ENCODE measurements at regions not wholly inside any gene's neighbourhood (a gene's known extent, or its start where the extent isn't known, plus 50 kb on each side); places are given as distances from the start of the nearest gene placed in this dataset.

GRCh38 chr1:99490031-99490430 lies 155.9 kb upstream of the PALMD start (continued):
- TF ChIP-seq POU6F1 (CRISPR knock-in tag; IDR thresholded peaks at IDR 0.05; ENCODE audit: borderline replicate concordance, low read depth): no peak
- TF ChIP-seq ZFP30 (CRISPR knock-in tag; IDR thresholded peaks at IDR 0.05): no peak
- no peak for TF ChIP-seq BACH2 (CRISPR knock-in tag; IDR thresholded peaks at IDR 0.05; ENCODE audit: borderline replicate concordance)
- no peak for TF ChIP-seq ZNF565 (CRISPR knock-in tag; conservative IDR thresholded peaks at IDR 0.05; ENCODE audit: low read depth)
- no peak for TF ChIP-seq CSRNP3 (CRISPR knock-in tag; IDR thresholded peaks at IDR 0.05)
- no peak for TF ChIP-seq PATZ1 (CRISPR knock-in tag; IDR thresholded peaks at IDR 0.05; ENCODE audit: borderline replicate concordance)
- no peak for TF ChIP-seq SNAI2 (CRISPR knock-in tag; IDR thresholded peaks at IDR 0.05)
- no peak for TF ChIP-seq ARNTL (CRISPR knock-in tag; IDR thresholded peaks at IDR 0.05; ENCODE audit: borderline replicate concordance, low read depth)

- TF ChIP-seq CSDC2 (CRISPR knock-in tag; IDR thresholded peaks at IDR 0.05): no peak
- TF ChIP-seq GLIS3 (CRISPR knock-in tag; IDR thresholded peaks at IDR 0.05): no peak
- no peak for TF ChIP-seq CSRNP3 (CRISPR knock-in tag; IDR thresholded peaks at IDR 0.05)
- no peak for TF ChIP-seq OSR1 (CRISPR knock-in tag; IDR thresholded peaks at IDR 0.05)
- no peak for TF ChIP-seq TCF4 (CRISPR knock-in tag; IDR thresholded peaks at IDR 0.05; ENCODE audit: borderline replicate concordance)
- ATAC-seq: no peak
Observed at GRCh38 chr1:99496067-99496466, 149.8 kb upstream of the PALMD start.

- TF ChIP-seq ZNF70 (CRISPR knock-in tag; IDR thresholded peaks at IDR 0.05) (no peak), TCF4 (CRISPR knock-in tag; IDR thresholded peaks at IDR 0.05; ENCODE audit: borderline replicate concordance) (no peak), OSR1 (CRISPR knock-in tag; IDR thresholded peaks at IDR 0.05) (no peak), GLIS3 (CRISPR knock-in tag; IDR thresholded peaks at IDR 0.05) (no peak), TOX (CRISPR knock-in tag; IDR thresholded peaks at IDR 0.05; ENCODE audit: borderline replicate concordance) (no peak), ZNF565 (CRISPR knock-in tag; conservative IDR thresholded peaks at IDR 0.05; ENCODE audit: low read depth) (no peak), BACH2 (CRISPR knock-in tag; IDR thresholded peaks at IDR 0.05; ENCODE audit: borderline replicate concordance) (no peak), PPARA (CRISPR knock-in tag; IDR thresholded peaks at IDR 0.05; ENCODE audit: borderline replicate concordance) (no peak), PATZ1 (CRISPR knock-in tag; IDR thresholded peaks at IDR 0.05; ENCODE audit: borderline replicate concordance) (no peak), ISL1 (CRISPR knock-in tag; IDR thresholded peaks at IDR 0.05) (no peak)
- no peak for ATAC-seq
Observed at GRCh38 chr1:99497690-99498089, 148.2 kb upstream of the PALMD start.

- TF ChIP-seq BACH2 (CRISPR knock-in tag; IDR thresholded peaks at IDR 0.05; ENCODE audit: borderline replicate concordance): no peak
- TF ChIP-seq ISL1 (CRISPR knock-in tag; IDR thresholded peaks at IDR 0.05): no peak
- TF ChIP-seq TOX (CRISPR knock-in tag; IDR thresholded peaks at IDR 0.05; ENCODE audit: borderline replicate concordance): no peak
- TF ChIP-seq CREB5 (CRISPR knock-in tag; IDR thresholded peaks at IDR 0.05; ENCODE audit: low read depth): no peak
- TF ChIP-seq RARB (CRISPR knock-in tag; IDR thresholded peaks at IDR 0.05): no peak
- no peak for TF ChIP-seq ARNTL (CRISPR knock-in tag; IDR thresholded peaks at IDR 0.05; ENCODE audit: borderline replicate concordance, low read depth)
- no peak for TF ChIP-seq TCF4 (CRISPR knock-in tag; IDR thresholded peaks at IDR 0.05; ENCODE audit: borderline replicate concordance)
- no peak for TF ChIP-seq ZNF70 (CRISPR knock-in tag; IDR thresholded peaks at IDR 0.05)
- no peak for TF ChIP-seq CSDC2 (CRISPR knock-in tag; IDR thresholded peaks at IDR 0.05)
- TF ChIP-seq PPARA (CRISPR knock-in tag; IDR thresholded peaks at IDR 0.05; ENCODE audit: borderline replicate concordance): no peak
- no peak for TF ChIP-seq ZFP30 (CRISPR knock-in tag; IDR thresholded peaks at IDR 0.05)
- no peak for TF ChIP-seq ZFP3 (CRISPR knock-in tag; IDR thresholded peaks at IDR 0.05)
- no peak for TF ChIP-seq ESRRG (CRISPR knock-in tag; IDR thresholded peaks at IDR 0.05)
- no peak for TF ChIP-seq ZC3H10 (CRISPR knock-in tag; IDR thresholded peaks at IDR 0.05)
- no peak for TF ChIP-seq OSR1 (CRISPR knock-in tag; IDR thresholded peaks at IDR 0.05)
- no peak for TF ChIP-seq SNAI2 (CRISPR knock-in tag; IDR thresholded peaks at IDR 0.05)
- ATAC-seq: no peak
Observed at GRCh38 chr1:99500541-99500940, 145.4 kb upstream of the PALMD start.

Measured in SK-N-SH treated with all-trans-retinoic acid at 6 μM for 48 hours (cell line).